VCaP (cell line): ENCODE measurements at regions not wholly inside any gene's neighbourhood (a gene's known extent, or its start where the extent isn't known, plus 50 kb on each side); places are given as distances from the start of the nearest gene placed in this dataset.
A peak's percentile ranks its signal among the peaks of the same experiment; 100 is the strongest.

Source experiments
- H3K27ac ChIP-seq: fragments of 450-650 bp; 2 replicates; pipeline ENCODE4 v1.5.1; 2017
- CTCF ChIP-seq: fragments of 450-650 bp; conservative IDR thresholded peaks from 2 replicates; pipeline ENCODE4 v1.5.1; 2017; ENCODE audit warnings: mild to moderate bottlenecking, moderate library complexity

- H3K27ac ChIP-seq, result no peak overlapping the region
- no peak for TF ChIP-seq CTCF
These were observed 847.0 kb upstream of the MAP3K7 start for GRCh38 chr6:91433660-91434534.

GRCh38 chr6:91428953-91429560 is 842.2 kb upstream of the MAP3K7 start:
- H3K27ac ChIP-seq, result no peak overlapping the region
- TF ChIP-seq CTCF, result no peak; the same call in 1 of the 2 replicates

GRCh38 chr6:91428296-91428695 is 841.4 kb upstream of the MAP3K7 start:
- no peak for TF ChIP-seq CTCF
- no peak overlapping the region for H3K27ac ChIP-seq

- no peak for TF ChIP-seq CTCF
These were observed 833.4 kb upstream of the MAP3K7 start for GRCh38 chr6:91420243-91420642.

GRCh38 chr6:91415031-91415605 is 828.2 kb upstream of the MAP3K7 start:
- no peak for TF ChIP-seq CTCF
- H3K27ac ChIP-seq, result no peak overlapping the region

More at GRCh38 chr6:91420243-91420642, 833.4 kb upstream of the MAP3K7 start:
- H3K27ac ChIP-seq, result no peak overlapping the region

GRCh38 chr6:91412532-91412931 is 825.7 kb upstream of the MAP3K7 start:
- H3K27ac ChIP-seq, result no peak overlapping the region
- peak; percentile 52 for TF ChIP-seq CTCF

- TF ChIP-seq CTCF, result no peak
- H3K27ac ChIP-seq, result no peak overlapping the region
These were observed 820.8 kb upstream of the MAP3K7 start for GRCh38 chr6:91407706-91408105.
